H1 (cell line): ENCODE measurements at regions not wholly inside any gene's neighbourhood (a gene's known extent, or its start where the extent isn't known, plus 50 kb on each side); places are given as distances from the start of the nearest gene placed in this dataset.

Source experiments
- CTCF ChIA-PET: fragments of 300-600 bp; sonication (Branson Sonifier 250); formaldehyde crosslinking; loops from one replicate; lab custom pipeline; 2021; ENCODE audit not compliant: partially characterized antibody; lab: Charles Lee
- POLR2A ChIA-PET: fragments of 300-600 bp; sonication (Branson Sonifier 250); formaldehyde crosslinking; loops from one replicate; lab custom pipeline; 2021; ENCODE audit warnings: inconsistent platforms; ENCODE audit not compliant: partially characterized antibody; lab: Charles Lee
- DNase-seq, 2 experiments: peaks; one replicate each; pipeline versions ENCODE4 v3.0.0 to v3.0.0-alpha.2; 2010 to 2022; ENCODE audit warnings: low spot score in 2 of 2, low read depth in 1 of 2, mixed read lengths in 1 of 2
- FAIRE-seq: peaks from 2 replicates; lab custom pipeline; 2011; peaks lifted over from hg19 to GRCh38; lab: Jason Lieb, UNC
- H2AFZ ChIP-seq: 2 replicates; pipeline ENCODE4 v1.8.1; 2012; ENCODE audit warnings: low read length, inconsistent platforms
- H2AK5ac ChIP-seq: 2 replicates; pipeline ENCODE4 v1.6.1; 2013; ENCODE audit warnings: low read depth, low read length
- H2BK120ac ChIP-seq: replicated peaks from 2 replicates; pipeline ENCODE3; 2013; ENCODE audit warnings: low read depth, low read length, inconsistent platforms
- H2BK12ac ChIP-seq: 2 replicates; pipeline ENCODE4 v1.6.1; 2013; ENCODE audit warnings: low read depth, low read length
- H2BK15ac ChIP-seq: 2 replicates; pipeline ENCODE4 v1.6.1; 2013; ENCODE audit warnings: low read length
- H2BK20ac ChIP-seq: 2 replicates; pipeline ENCODE4 v1.6.1; 2013; ENCODE audit warnings: low read length
- H2BK5ac ChIP-seq: 2 replicates; pipeline ENCODE4 v1.6.1; 2013; ENCODE audit warnings: low read depth, low read length
- H3K14ac ChIP-seq: 2 replicates; pipeline ENCODE4 v1.6.1; 2013; ENCODE audit warnings: inconsistent platforms; ENCODE audit not compliant: insufficient read length
- H3K18ac ChIP-seq: 2 replicates; pipeline ENCODE4 v1.6.1; 2013; ENCODE audit warnings: low read length; ENCODE audit errors: extremely low read depth
- H3K23ac ChIP-seq: 2 replicates; pipeline ENCODE4 v1.6.1; 2013; ENCODE audit warnings: inconsistent platforms; ENCODE audit not compliant: insufficient read length
- H3K23me2 ChIP-seq: 2 replicates; pipeline ENCODE4 v1.6.1; 2013; ENCODE audit warnings: low read depth, low read length
- H3K27ac ChIP-seq: 2 replicates; pipeline ENCODE4 v1.6.1; 2011; ENCODE audit warnings: low read depth, low read length, inconsistent platforms
- H3K27me3 ChIP-seq, 4 experiments: replicated peaks in 1 of 4; 1 replicate in 1 of 4; 2 replicates in 3 of 4; pipeline versions ENCODE4 v1.6.1 to v1.8.1; 2011 to 2013; ENCODE audit warnings: low read length in 3 of 4, mild to moderate bottlenecking in 3 of 4, inconsistent platforms in 2 of 4, mixed read lengths in 2 of 4, moderate library complexity in 1 of 4; ENCODE audit not compliant: control insufficient read depth in 3 of 4, insufficient read depth in 3 of 4; ENCODE audit errors: extremely low read depth in 1 of 4
- H3K36me3 ChIP-seq, 4 experiments: 2 replicates each; pipeline versions ENCODE4 v1.6.1 to v1.8.1; 2011 to 2013; ENCODE audit warnings: mild to moderate bottlenecking in 4 of 4, low read length in 3 of 4, moderate library complexity in 2 of 4, control low read depth in 1 of 4, inconsistent platforms in 1 of 4; ENCODE audit not compliant: insufficient read depth in 4 of 4, control insufficient read depth in 2 of 4
- H3K4ac ChIP-seq: replicated peaks from 2 replicates; pipeline ENCODE3; 2013; ENCODE audit warnings: low read length, low read depth, mixed read lengths, inconsistent platforms; ENCODE audit not compliant: insufficient read length
- H3K4me1 ChIP-seq, 4 experiments: replicated peaks in 1 of 4; 1 replicate in 1 of 4; 2 replicates in 3 of 4; pipeline versions ENCODE4 v1.6.1 to v1.8.1; 2011 to 2013; ENCODE audit warnings: low read length in 3 of 4, inconsistent platforms in 2 of 4, mixed read lengths in 1 of 4; ENCODE audit not compliant: insufficient read depth in 4 of 4, control insufficient read depth in 3 of 4
- H3K4me2 ChIP-seq, 2 experiments: 2 replicates each; pipeline versions ENCODE4 v1.6.1 to v1.8.1; 2011 to 2013; ENCODE audit warnings: low read depth in 2 of 2, low read length in 2 of 2, control low read depth in 1 of 2, inconsistent platforms in 1 of 2, mild to moderate bottlenecking in 1 of 2; ENCODE audit not compliant: insufficient read depth in 1 of 2
- H3K4me3 ChIP-seq, 4 experiments: fragments of 200-600, 300-600 bp in 1 of 4; sonication (generic), shearing (Covaris generic), sonication (Bioruptor Twin) in 1 of 4; 2 replicates each; pipeline versions ENCODE4 v1.5.1 to v1.8.1; 2011 to 2016; ENCODE audit warnings: low read length in 4 of 4, low read depth in 3 of 4, control low read depth in 2 of 4, inconsistent platforms in 2 of 4, mild to moderate bottlenecking in 2 of 4, mixed read lengths in 1 of 4, moderate library complexity in 1 of 4; ENCODE audit not compliant: insufficient read depth in 2 of 4; ENCODE audit errors: extremely low read depth in 1 of 4
- H3K56ac ChIP-seq: replicated peaks from 2 replicates; pipeline ENCODE3; 2013; ENCODE audit warnings: low read depth, mild to moderate bottlenecking, mixed read lengths, low read length, inconsistent platforms; ENCODE audit not compliant: insufficient read length
- H3K79me1 ChIP-seq: 2 replicates; pipeline ENCODE4 v1.6.1; 2013; ENCODE audit warnings: low read depth, low read length, control low read depth
- H3K79me2 ChIP-seq, 2 experiments: 2 replicates each; pipeline versions ENCODE4 v1.6.1 to v1.8.1; 2012 to 2013; ENCODE audit warnings: low read length in 2 of 2, mild to moderate bottlenecking in 2 of 2, inconsistent platforms in 1 of 2; ENCODE audit not compliant: insufficient read depth in 2 of 2, control insufficient read depth in 1 of 2
- H3K9ac ChIP-seq, 4 experiments: replicated peaks in 1 of 4; 1 replicate in 1 of 4; 2 replicates in 3 of 4; pipeline versions ENCODE4 v1.6.1 to v1.8.1; 2011 to 2013; ENCODE audit warnings: low read depth in 3 of 4, low read length in 3 of 4, control low read depth in 2 of 4, mild to moderate bottlenecking in 2 of 4, moderate library complexity in 2 of 4, inconsistent platforms in 1 of 4; ENCODE audit errors: extremely low read depth in 1 of 4
- H3K9me3 ChIP-seq, 2 experiments: 2 replicates each; pipeline versions ENCODE4 v1.6.1 to v1.8.1; 2012 to 2013; ENCODE audit warnings: mild to moderate bottlenecking in 2 of 2, moderate library complexity in 2 of 2, control low read depth in 1 of 2, inconsistent platforms in 1 of 2, low read depth in 1 of 2, low read length in 1 of 2, mixed read lengths in 1 of 2; ENCODE audit not compliant: insufficient read depth in 2 of 2
- H4K20me1 ChIP-seq, 2 experiments: replicated peaks in 1 of 2; 2 replicates each; pipeline versions ENCODE3 to v1.8.1; 2011 to 2013; ENCODE audit warnings: inconsistent platforms in 2 of 2, low read length in 2 of 2, mild to moderate bottlenecking in 1 of 2; ENCODE audit not compliant: insufficient read depth in 2 of 2, control insufficient read depth in 1 of 2
- H4K5ac ChIP-seq: 2 replicates; pipeline ENCODE4 v1.6.1; 2013; ENCODE audit warnings: low read length, low read depth, mixed read lengths, inconsistent platforms; ENCODE audit not compliant: insufficient read length
- H4K8ac ChIP-seq: 2 replicates; pipeline ENCODE4 v1.8.0; 2013; ENCODE audit warnings: mild to moderate bottlenecking, moderate library complexity, low read length, inconsistent platforms; ENCODE audit not compliant: insufficient read depth; ENCODE audit errors: extremely low read depth
- H4K91ac ChIP-seq: replicated peaks from 2 replicates; pipeline ENCODE3; 2013; ENCODE audit warnings: low read length, mixed read lengths, inconsistent platforms; ENCODE audit not compliant: insufficient read length
- BRCA1 ChIP-seq: IDR thresholded peaks from 2 replicates; pipeline ENCODE4 v1.6.1; 2012; ENCODE audit warnings: low read depth, low read length, improper control_type of control experiment
- CBX8 ChIP-seq: fragments of 300-800, 300-1000 bp; sonication (generic); IDR thresholded peaks from 2 replicates; pipeline ENCODE4 v1.7.1; 2016; ENCODE audit warnings: low read depth, low read length, borderline replicate concordance
- CTCF ChIP-seq, 3 experiments: IDR thresholded peaks; 1 replicate in 2 of 3; 2 replicates in 1 of 3; pipeline versions ENCODE4 v1.5.1 to v1.6.1; 2011; ENCODE audit warnings: low read length in 3 of 3, mild to moderate bottlenecking in 3 of 3, inconsistent platforms in 2 of 3, low read depth in 1 of 3, moderate library complexity in 1 of 3; ENCODE audit not compliant: insufficient read depth in 1 of 3; ENCODE audit errors: control extremely low read depth in 1 of 3
- JUN ChIP-seq: IDR thresholded peaks from 2 replicates; pipeline ENCODE4 v1.6.1; 2011; ENCODE audit warnings: low read depth, mild to moderate bottlenecking, improper control_type of control experiment, low read length
- PHF8 ChIP-seq: fragments of 200-600 bp; sonication (generic); conservative IDR thresholded peaks from 2 replicates; pipeline ENCODE4 v1.7.1; 2012; ENCODE audit warnings: low read depth, mild to moderate bottlenecking, inconsistent platforms, low read length, moderate library complexity
- RBBP5 ChIP-seq: IDR thresholded peaks from 2 replicates; pipeline ENCODE4 v1.7.1; 2012; ENCODE audit warnings: low read depth, mild to moderate bottlenecking, inconsistent platforms, low read length, moderate library complexity, borderline replicate concordance
- SP2 ChIP-seq: IDR thresholded peaks from 2 replicates; pipeline ENCODE4 v1.6.1; 2012; ENCODE audit warnings: mild to moderate bottlenecking, low read length, inconsistent platforms
- SRF ChIP-seq: IDR thresholded peaks from 2 replicates; pipeline ENCODE4 v1.6.1; 2011; ENCODE audit warnings: mild to moderate bottlenecking, low read depth, low read length, moderate library complexity
- TCF12 ChIP-seq: IDR thresholded peaks from 2 replicates; pipeline ENCODE4 v1.6.1; 2011; ENCODE audit warnings: low read depth, mild to moderate bottlenecking, low read length
- WGBS, 2 experiments: shearing (Covaris generic) in 1 of 2; methylation state at CpG; one replicate each; pipeline versions ENCODE4 v1.1.6 to v1.1.7; 2013 to 2015; ENCODE audit warnings: low lambda C conversion rate in 2 of 2, mixed read lengths in 2 of 2, inconsistent platforms in 1 of 2, low coverage in 1 of 2, missing lambda C conversion rate in 1 of 2; ENCODE audit not compliant: insufficient replicate concordance in 2 of 2, insufficient coverage in 1 of 2, insufficient read length in 1 of 2; ENCODE audit errors: extremely low coverage in 1 of 2, missing lambda C conversion rate in 1 of 2; 5-methylcytosine and 5-hydroxymethylcytosine counted together

GRCh38 chr6:2314641-2315040 lies 69.2 kb upstream of the GMDS start:
- Histone ChIP-seq H3K23me2 (no peaks in the 10 kb centered on the region), H3K4ac (no peak overlapping the region), H4K5ac (no peak overlapping the region), H3K9ac (no peak overlapping the region), H3K4me1 (no peaks in the 10 kb centered on the region), H3K79me2 (no peaks in the 10 kb centered on the region), H2BK20ac (no peak overlapping the region), H4K20me1 (no peaks in the 10 kb centered on the region), H3K9me3 (peaks cover 6 to 9% of the 10 kb centered on the region in 2 experiments), H3K27me3 (no peaks in the 10 kb centered on the region), H2BK12ac (no peak overlapping the region), H3K4me2 (no peak overlapping the region), H4K8ac (no peak overlapping the region), H3K36me3 (no peaks in the 10 kb centered on the region), H3K56ac (no peak overlapping the region), H4K91ac (no peak overlapping the region), H3K18ac (no peak overlapping the region), H2BK5ac (no peak overlapping the region), H2BK15ac (no peak overlapping the region), H3K14ac (no peak overlapping the region), H3K27ac (no peak overlapping the region), H2AFZ (no peak overlapping the region), H3K79me1 (no peaks in the 10 kb centered on the region), H2AK5ac (no peak overlapping the region), H3K23ac (no peak overlapping the region), H2BK120ac (no peak overlapping the region), H3K4me3 (no peak overlapping the region)
- DNase-seq, result no peak
- TF ChIP-seq SP2, result no peak
- TF ChIP-seq CBX8, result no peak
- no peak for TF ChIP-seq SRF
- no peak for TF ChIP-seq PHF8
- TF ChIP-seq TCF12, result no peak
- no peak for TF ChIP-seq BRCA1
- TF ChIP-seq CTCF (IDR thresholded peaks at IDR 0.05; ENCODE audit: control extremely low read depth in 1 of 3, insufficient read depth in 1 of 3, low read depth in 1 of 3, low read length in 3 of 3), result no peak
- TF ChIP-seq RBBP5, result no peak
- no peak for TF ChIP-seq JUN
- CTCF ChIA-PET, result interaction anchor here (0.6 kb wide), 1 partner anchor 89 kb away, joined by 3 read pairs; no protein-coding TSS in a partner anchor
- 89 to 100% methylated on average over 1 to 7 of the region's 7 CpGs for whole genome bisulfite sequencing, 2 experiments
- no peak for FAIRE-seq
- POLR2A ChIA-PET, result no interaction called here
